ENCODE measurements at regions not wholly inside any gene's neighbourhood (a gene's known extent, or its start where the extent isn't known, plus 50 kb on each side); places are given as distances from the start of the nearest gene placed in this dataset.

- no peak for DNase-seq (ENCODE audit: low spot score)
Measured at GRCh38 chr4:3852711-3853110, 86.5 kb downstream of the ADRA2C start.

- no peak for DNase-seq (ENCODE audit: low spot score)
Measured at GRCh38 chr4:3853388-3854035, 87.3 kb downstream of the ADRA2C start.

- DNase-seq (ENCODE audit: low spot score), result no peak
Measured at GRCh38 chr4:3854661-3855060, 88.5 kb downstream of the ADRA2C start.

GRCh38 chr4:3855646-3856045 lies 89.5 kb downstream of the ADRA2C start:
- DNase-seq (ENCODE audit: low spot score), result no peak

- DNase-seq (ENCODE audit: low spot score), result no peak
Measured at GRCh38 chr4:3856604-3857204, 90.5 kb downstream of the ADRA2C start.

- no peak for DNase-seq (ENCODE audit: low spot score)
Measured at GRCh38 chr4:3857269-3857926, 91.2 kb downstream of the ADRA2C start.

GRCh38 chr4:3858046-3858730 lies 92.0 kb downstream of the ADRA2C start:
- DNase-seq (ENCODE audit: low spot score), result no peak

GRCh38 chr4:3858765-3859388 lies 92.7 kb downstream of the ADRA2C start:
- no peak for DNase-seq (ENCODE audit: low spot score)

- no peak for DNase-seq (ENCODE audit: low spot score)
Measured at GRCh38 chr4:3859571-3859970, 93.4 kb downstream of the ADRA2C start.

- no peak for DNase-seq (ENCODE audit: low spot score)
Measured at GRCh38 chr4:3860061-3860912, 94.1 kb downstream of the ADRA2C start.

- DNase-seq (ENCODE audit: low spot score), result no peak
Measured at GRCh38 chr4:3860913-3861636, 94.9 kb downstream of the ADRA2C start.

GRCh38 chr4:3861720-3862639 lies 95.8 kb downstream of the ADRA2C start:
- no peak for DNase-seq (ENCODE audit: low spot score)

- DNase-seq (ENCODE audit: low spot score), result no peak
Measured at GRCh38 chr4:3862640-3863420, 96.6 kb downstream of the ADRA2C start.

- DNase-seq (ENCODE audit: low spot score), result no peak
Measured at GRCh38 chr4:3863841-3864741, 97.9 kb downstream of the ADRA2C start.

GRCh38 chr4:3864742-3865721 lies 98.8 kb downstream of the ADRA2C start:
- DNase-seq (ENCODE audit: low spot score), result no peak

- DNase-seq (ENCODE audit: low spot score), result no peak
Measured at GRCh38 chr4:3865986-3866812, 100.0 kb downstream of the ADRA2C start.
